ENCODE measurements at regions not wholly inside any gene's neighbourhood (a gene's known extent, or its start where the extent isn't known, plus 50 kb on each side); places are given as distances from the start of the nearest gene placed in this dataset.
"Not testable (repeated sequence)": the region's sequence is repeated elsewhere in the genome, so short reads cannot be mapped to it uniquely, and the experiment has no call there.

DNA sequence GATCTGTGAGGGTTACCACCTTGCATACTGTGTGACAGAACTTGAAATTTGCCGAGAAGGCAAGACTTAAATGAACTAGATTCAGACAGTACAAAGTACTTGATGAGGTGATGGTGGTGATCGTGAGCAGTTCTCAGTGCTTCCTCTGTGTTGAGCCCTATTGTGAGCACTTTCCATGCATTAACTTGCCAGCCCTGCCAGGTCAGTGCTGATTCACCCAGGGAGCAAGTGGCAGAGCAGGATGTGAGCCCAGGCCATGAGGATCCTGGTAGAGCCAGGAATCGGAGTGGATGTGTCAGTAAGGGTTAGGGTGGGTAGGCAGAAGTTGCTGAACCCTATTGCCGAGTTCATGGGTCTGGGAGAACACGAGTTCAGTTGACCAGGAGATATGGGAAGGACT lies 4545.7 kb upstream of the TPTE start:
- H3K9me3 Mint-ChIP-seq; H3K27ac Mint-ChIP-seq; ATAC-seq; DNase-seq (ENCODE audit: low spot score in 2 of 2); H3K4me3 Mint-ChIP-seq; H3K4me1 Mint-ChIP-seq; H3K36me3 Mint-ChIP-seq: not testable (repeated sequence)

DNA sequence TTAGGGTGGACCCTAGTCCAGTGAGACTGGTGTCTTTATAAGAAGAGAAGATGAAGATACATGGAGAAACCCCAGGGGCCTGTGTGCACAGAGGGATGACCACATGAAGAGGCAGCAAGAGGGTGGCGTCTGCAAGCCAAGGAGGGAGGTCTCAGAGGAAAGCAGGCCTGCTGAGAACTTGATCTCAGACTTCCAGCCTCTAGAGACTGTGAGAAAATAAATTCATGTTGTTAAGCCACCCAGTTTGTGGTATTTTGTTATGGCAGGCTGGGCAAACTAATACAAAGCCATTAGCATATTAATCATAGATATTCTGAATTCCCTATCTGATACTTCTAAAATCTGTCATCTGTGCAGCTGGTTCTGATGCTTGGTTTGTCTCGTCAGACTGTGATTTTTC lies 4523.8 kb upstream of the TPTE start:
- H3K9me3 Mint-ChIP-seq; H3K4me1 Mint-ChIP-seq; H3K27ac Mint-ChIP-seq; DNase-seq (ENCODE audit: low spot score in 2 of 2); ATAC-seq; H3K4me3 Mint-ChIP-seq; H3K36me3 Mint-ChIP-seq: not testable (repeated sequence)

DNA sequence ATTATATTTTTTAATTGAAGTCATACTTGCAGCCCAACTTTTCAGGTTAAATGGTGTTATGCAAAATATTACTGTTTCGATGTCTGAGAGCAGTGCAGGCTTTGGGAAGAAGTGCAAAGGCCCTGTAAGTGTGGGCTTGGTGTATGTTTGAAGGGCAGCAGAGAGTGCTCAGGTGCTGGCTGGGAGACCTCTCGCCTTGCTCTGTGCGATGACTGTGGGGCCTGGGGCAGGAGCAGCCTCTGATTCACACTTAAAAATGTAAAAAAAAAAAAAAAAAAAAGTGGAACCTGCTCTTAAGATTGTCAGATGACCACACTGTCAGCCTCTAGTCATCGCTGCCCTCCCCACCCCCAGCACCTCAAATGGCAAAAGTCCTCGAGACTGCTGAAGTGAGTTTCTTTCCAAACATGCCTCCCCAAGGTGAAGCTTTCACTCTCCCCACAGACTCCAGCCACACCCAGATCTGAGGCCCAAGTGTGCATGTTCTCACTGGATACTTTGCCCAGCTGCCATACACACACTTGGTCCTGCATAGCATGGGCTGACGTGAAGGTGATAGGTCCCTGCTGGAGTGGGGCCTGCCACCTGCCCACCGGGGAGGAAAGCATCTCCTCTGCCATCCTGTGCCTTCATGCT lies 4505.8 kb upstream of the TPTE start:
- H3K4me1 Mint-ChIP-seq; H3K4me3 Mint-ChIP-seq; DNase-seq (ENCODE audit: low spot score in 2 of 2); H3K27ac Mint-ChIP-seq; H3K9me3 Mint-ChIP-seq; ATAC-seq; H3K36me3 Mint-ChIP-seq: not testable (repeated sequence)

DNA sequence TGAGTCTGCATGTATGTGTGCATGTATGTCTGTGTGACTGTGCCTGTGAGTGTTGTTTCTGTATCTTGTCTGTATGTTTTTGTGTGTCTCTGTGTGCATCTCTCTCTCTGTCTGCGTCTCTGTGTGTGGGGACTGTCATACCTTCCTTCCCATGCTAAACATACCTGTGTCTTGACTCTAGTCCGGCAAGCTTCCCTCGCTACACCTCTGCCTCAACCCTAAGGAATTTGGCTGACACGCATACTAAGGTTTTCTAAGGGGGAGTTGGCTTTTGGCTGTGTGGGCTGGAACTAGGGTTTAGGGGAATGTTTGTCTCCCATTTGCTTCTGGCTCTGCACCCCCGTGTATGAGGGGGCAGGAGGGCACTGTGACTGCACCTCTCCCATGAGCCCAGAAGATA lies 4500.9 kb upstream of the TPTE start:
- H3K27ac Mint-ChIP-seq; H3K36me3 Mint-ChIP-seq; ATAC-seq; DNase-seq (ENCODE audit: low spot score in 2 of 2); H3K4me3 Mint-ChIP-seq; H3K9me3 Mint-ChIP-seq; H3K4me1 Mint-ChIP-seq: not testable (repeated sequence)

DNA sequence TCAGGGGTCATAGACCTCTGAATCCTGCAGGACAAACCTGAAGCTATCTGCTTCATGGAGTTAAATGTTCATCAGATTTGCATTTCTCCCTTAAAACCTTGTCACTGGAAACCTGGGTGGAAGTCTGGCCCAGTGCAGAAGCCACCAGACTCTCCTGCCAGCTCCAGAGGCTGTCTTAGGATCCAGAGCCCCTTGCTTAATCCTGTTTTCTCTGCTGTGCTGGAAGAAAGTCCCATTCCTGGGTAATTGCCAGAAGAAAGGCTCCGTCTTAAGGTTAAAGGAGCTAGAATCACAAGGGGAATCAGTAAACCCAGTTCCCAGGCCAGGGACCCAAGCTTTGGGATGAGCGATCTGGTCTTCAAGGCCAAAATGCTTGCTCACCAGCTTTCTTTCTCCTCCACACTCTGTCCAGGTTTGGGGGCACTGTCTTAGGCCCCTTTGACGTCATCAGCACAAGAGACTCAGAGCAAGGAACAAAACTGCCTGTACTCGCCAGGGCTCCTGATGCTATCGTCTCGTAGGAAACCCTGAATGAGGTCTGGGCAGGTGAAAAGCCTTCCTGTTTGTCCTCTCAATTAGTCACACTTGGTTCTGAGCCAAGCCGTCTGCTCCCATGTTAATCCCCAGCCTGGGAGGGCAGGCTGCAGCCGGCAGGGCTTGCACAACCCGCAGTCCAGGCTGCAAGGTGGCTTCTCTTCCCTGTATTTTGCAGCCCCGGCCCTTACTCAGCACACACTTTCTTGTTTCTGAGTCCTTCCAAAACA lies 4500.2 kb upstream of the TPTE start:
- H3K36me3 Mint-ChIP-seq; H3K27ac Mint-ChIP-seq; DNase-seq (ENCODE audit: low spot score in 2 of 2); H3K9me3 Mint-ChIP-seq; H3K4me3 Mint-ChIP-seq; H3K4me1 Mint-ChIP-seq; ATAC-seq: not testable (repeated sequence)

DNA sequence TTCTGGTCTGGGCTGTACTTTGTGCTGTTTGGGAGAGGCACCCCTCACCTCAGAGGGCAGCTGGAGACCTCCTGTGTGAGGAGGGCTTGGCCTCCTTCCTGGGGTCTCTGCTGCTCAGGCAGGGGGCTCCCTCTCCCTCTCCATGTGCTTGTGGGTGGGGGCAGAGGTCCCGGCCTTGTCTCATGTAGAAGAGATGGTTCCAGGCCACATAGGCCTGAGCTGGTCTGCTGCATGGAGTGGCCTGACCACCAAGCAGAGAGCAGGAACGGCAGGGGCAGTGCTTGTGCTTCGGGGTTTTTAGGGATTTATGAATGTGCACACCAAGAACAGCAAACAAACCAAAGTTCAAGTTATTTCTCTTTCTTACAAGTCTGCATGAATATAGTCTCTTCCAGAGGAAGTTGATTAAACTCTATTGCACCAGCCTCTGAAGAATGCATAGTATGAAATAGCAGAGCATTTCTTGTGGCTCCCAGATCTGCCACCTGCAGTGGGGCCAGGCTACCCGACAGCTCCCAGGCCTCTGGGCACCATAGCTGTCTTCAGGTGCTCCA lies 4499.6 kb upstream of the TPTE start:
- DNase-seq (ENCODE audit: low spot score in 2 of 2); H3K9me3 Mint-ChIP-seq; H3K4me3 Mint-ChIP-seq; H3K4me1 Mint-ChIP-seq; H3K36me3 Mint-ChIP-seq; ATAC-seq; H3K27ac Mint-ChIP-seq: not testable (repeated sequence)

DNA sequence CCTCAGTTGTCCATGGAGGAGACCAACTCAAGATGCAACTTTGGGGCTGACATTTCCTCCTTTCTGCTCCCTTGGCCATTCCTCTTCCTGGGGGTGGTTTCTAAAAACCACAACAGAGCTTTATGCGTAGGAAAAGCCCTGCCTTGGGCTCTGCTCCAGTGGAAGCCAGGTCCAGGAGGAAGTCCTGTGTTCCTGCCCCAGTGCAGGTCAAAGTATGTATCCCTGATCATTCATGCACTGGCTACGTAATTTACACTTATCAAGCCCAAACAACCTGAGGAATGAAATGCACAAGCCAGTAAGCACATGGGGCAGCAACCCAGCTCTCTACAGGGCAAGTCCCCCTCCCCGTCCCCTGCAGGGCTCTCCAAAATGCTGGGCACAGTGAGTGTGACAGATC lies 4498.1 kb upstream of the TPTE start:
- not testable (repeated sequence) for H3K36me3 Mint-ChIP-seq, H3K27ac Mint-ChIP-seq, H3K4me3 Mint-ChIP-seq

DNA sequence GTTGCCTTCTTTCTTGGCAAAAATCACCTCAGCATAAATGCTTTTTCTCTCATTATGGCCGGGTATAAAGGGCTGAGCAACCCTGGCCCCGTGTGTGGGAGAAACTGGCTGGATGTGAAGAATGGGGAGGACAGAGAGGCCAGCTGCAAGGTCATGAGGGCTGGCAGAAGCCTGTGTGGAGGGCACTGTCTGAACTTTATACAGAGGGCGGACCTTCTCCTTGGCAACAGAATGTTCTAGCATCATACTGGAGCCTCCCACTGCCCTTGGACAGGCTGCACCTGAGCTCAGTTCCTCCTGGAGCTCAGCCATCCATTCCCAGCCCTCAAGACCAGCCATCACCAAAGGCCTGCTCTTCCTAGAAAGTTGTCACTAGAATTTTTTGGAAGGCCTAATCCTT lies 4496.2 kb upstream of the TPTE start:
- ATAC-seq; H3K9me3 Mint-ChIP-seq; H3K4me3 Mint-ChIP-seq; H3K36me3 Mint-ChIP-seq; H3K27ac Mint-ChIP-seq; H3K4me1 Mint-ChIP-seq; DNase-seq (ENCODE audit: low spot score in 2 of 2): not testable (repeated sequence)

More for the DNA sequence above, 4498.1 kb upstream of the TPTE start:
- ATAC-seq; DNase-seq (ENCODE audit: low spot score in 2 of 2); H3K4me1 Mint-ChIP-seq; H3K9me3 Mint-ChIP-seq: not testable (repeated sequence)

DNA sequence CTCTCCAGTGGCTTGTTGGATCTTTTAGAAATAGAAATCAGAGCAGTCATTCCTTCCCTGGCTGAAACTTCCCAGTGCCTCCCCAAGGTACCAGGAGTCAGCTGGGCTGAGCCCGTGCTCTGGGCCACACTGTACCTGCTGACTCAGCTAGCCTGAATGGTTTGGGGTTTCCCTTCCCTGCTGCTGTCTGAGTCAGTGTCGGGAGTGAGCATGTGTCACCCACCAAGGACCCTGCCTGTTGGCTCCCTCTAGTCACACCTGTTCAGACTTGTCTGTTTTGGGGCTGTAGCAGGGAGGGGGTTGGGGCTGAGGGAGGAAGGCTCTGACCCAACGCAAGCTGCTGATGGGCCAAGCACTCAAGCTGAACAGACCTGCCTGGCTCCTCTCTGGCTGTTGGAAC lies 4493.9 kb upstream of the TPTE start:
- H3K9me3 Mint-ChIP-seq, result not testable (repeated sequence)
- peak; percentile 94 for ATAC-seq

DNA sequence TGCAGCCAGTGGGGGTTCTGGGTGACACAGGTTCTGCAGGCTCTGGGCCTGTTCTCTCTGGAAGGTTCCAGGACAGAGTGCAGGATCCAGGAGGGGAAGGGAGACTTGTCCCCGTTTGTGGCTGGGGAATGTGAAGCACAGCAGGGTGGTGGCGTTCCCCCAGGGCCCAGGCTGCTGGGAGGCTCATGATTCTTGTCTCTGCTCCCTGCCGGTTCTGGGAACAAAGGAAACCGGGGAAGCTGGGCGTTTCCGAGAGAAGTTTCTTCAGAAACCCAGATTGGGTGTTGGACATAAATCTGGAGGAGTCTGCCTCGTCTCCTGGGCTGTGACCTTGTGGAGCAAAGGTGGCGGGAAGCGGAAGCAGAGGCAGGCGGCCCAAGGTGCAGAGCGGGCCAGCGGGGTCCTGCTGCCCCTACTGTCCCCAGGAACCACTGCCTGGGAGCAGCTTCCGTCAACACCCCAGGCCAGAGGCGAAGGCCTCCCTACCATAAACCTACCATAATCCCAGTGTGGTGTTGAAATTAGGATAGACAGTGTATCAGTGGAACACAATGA lies 4487.2 kb upstream of the TPTE start:
- ATAC-seq; H3K9me3 Mint-ChIP-seq; H3K4me1 Mint-ChIP-seq; H3K36me3 Mint-ChIP-seq; H3K4me3 Mint-ChIP-seq; H3K27ac Mint-ChIP-seq; DNase-seq (ENCODE audit: low spot score in 2 of 2): not testable (repeated sequence)

More for the DNA sequence above, 4493.9 kb upstream of the TPTE start:
- H3K27ac Mint-ChIP-seq; H3K4me3 Mint-ChIP-seq; H3K36me3 Mint-ChIP-seq; DNase-seq (ENCODE audit: low spot score in 2 of 2); H3K4me1 Mint-ChIP-seq: not testable (repeated sequence)

DNA sequence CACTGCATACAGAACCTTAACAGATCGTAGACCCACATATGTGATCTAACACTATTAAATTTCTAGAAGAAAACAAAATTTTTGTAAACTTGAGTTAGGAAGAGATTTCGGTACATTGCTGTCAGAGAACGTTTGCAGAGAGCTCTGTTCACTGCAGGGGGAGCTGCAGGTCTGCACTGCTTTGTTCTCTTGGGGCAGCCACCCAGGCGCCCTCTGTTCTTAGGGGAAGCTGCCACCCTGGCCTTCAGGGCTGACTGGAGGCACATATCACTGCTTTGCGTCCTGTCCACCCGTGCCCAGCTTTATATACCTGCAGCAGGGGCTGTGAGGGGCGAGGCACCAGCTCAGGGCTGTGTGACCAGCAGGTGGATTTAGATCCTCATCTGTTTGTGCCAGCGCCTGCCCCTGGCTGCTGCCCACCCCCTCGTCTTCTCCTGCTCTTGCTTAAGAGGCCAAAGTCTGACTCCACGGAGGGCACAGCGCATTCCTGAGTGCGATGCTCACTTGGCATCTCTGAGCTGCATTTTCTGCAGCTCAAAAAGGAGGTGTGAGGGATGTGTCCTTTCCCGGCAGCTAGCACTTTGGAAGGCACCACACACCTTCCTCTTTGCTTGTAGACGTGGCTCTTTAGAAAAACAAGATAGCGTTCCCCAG lies 4486.4 kb upstream of the TPTE start:
- peak; percentile 40 for ATAC-seq

DNA sequence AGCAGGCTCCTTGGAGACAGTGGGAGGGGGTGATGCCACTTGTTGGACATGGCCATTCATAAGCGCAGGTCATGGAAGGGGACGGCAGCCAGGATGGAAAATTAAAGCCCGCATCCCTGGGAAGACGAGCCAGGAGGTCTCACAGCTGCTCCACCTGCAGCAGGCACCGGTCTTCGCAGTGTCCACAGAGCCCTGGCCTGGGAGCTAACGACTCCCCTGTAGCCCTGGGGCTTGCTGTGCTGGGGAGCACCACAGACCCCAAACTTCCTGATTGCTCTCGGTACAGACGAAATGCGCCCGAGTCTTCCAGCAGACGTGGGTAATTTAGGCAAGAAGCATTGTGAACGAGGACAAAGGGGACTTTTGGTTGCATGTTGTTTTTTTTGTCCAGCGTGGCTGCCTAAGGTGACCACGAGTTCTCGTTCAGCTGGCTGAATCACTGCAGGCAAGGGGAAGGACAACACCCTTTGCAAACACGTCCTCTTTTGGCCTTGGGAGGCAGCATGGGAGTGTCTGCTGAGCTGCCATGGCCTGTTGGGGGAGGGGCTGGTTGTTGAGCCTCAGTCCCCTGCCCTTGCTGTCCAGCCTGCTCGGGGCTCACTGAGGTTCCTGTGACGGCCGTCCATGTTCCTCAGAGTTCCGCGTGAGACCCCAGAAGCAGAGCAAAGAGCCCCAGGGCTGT lies 4485.8 kb upstream of the TPTE start:
- not testable (repeated sequence) for H3K36me3 Mint-ChIP-seq; H3K4me1 Mint-ChIP-seq; H3K4me3 Mint-ChIP-seq; ATAC-seq; H3K27ac Mint-ChIP-seq; H3K9me3 Mint-ChIP-seq; DNase-seq (ENCODE audit: low spot score in 2 of 2)

More for the DNA sequence above, 4486.4 kb upstream of the TPTE start:
- not testable (repeated sequence) for H3K9me3 Mint-ChIP-seq; H3K27ac Mint-ChIP-seq; H3K36me3 Mint-ChIP-seq; DNase-seq (ENCODE audit: low spot score in 2 of 2); H3K4me3 Mint-ChIP-seq; H3K4me1 Mint-ChIP-seq

DNA sequence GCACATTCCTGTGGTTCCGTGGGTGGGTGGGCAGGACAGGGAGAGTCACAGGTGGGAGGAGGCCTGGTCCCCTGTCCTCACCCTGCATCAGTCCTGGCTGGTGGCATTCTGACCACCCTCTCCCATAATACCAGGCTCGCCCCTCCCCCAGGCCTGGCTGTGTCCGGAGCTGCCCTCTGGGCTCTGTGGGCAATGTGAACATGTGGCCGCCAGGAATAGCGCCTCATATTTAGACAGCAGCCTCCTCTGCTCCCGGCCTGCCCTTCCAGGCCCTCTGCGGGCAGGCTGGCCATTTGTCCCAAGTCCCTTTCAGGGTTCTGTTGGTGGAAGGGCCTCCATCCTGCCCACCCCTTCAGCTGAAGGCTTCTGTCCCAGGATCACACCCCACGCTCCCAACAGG lies 4482.2 kb upstream of the TPTE start:
- H3K36me3 Mint-ChIP-seq; DNase-seq (ENCODE audit: low spot score in 2 of 2); H3K27ac Mint-ChIP-seq; H3K9me3 Mint-ChIP-seq; H3K4me1 Mint-ChIP-seq; H3K4me3 Mint-ChIP-seq; ATAC-seq: not testable (repeated sequence)

DNA sequence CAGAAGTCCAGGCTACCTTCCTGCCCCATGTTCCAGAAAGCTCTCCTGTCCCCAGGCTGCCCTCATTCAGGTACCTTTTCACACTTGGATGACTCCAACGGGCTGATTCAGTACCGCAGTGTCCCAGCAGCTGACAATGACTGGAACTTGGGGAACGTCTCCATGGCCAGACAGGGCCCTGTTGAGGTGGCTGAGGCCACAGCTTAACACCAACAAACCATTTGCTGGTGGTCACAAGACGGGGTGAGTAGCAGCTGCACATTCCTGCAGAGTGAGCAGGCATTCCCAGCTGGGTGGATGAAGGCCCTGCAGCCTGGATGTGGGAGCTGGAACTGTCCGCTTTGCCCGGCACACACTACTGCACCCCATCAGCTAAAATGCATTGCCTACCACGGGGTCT lies 4481.3 kb upstream of the TPTE start:
- ATAC-seq; H3K27ac Mint-ChIP-seq; H3K4me1 Mint-ChIP-seq; H3K36me3 Mint-ChIP-seq; H3K9me3 Mint-ChIP-seq; DNase-seq (ENCODE audit: low spot score in 2 of 2); H3K4me3 Mint-ChIP-seq: not testable (repeated sequence)
